ENCODE measurements at regions not wholly inside any gene's neighbourhood (a gene's known extent, or its start where the extent isn't known, plus 50 kb on each side); places are given as distances from the start of the nearest gene placed in this dataset.

DNA sequence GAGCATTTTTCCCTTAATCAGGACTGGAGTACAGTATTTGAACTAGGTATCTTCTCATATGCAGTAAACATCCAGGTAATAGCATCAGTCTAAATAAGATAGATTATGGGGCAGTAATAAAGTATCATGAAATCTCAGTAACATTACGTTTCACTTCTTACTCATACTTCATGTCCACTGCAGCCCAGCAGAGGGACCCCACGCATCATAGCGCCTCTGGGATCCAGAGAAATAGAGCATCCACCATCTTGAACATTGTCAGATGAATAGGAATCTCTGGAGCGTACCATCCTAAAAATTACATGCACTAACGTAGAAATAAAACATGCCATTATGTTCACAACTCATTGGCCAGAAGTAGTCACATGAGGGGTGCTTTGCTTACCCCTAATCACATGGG lies 499.0 kb downstream of the CPS1 start:
- H3K9me3 Mint-ChIP-seq (ENCODE audit: unreplicated experiment) = no peaks in the 10 kb centered on the region
- TF ChIP-seq, protein P1, sequence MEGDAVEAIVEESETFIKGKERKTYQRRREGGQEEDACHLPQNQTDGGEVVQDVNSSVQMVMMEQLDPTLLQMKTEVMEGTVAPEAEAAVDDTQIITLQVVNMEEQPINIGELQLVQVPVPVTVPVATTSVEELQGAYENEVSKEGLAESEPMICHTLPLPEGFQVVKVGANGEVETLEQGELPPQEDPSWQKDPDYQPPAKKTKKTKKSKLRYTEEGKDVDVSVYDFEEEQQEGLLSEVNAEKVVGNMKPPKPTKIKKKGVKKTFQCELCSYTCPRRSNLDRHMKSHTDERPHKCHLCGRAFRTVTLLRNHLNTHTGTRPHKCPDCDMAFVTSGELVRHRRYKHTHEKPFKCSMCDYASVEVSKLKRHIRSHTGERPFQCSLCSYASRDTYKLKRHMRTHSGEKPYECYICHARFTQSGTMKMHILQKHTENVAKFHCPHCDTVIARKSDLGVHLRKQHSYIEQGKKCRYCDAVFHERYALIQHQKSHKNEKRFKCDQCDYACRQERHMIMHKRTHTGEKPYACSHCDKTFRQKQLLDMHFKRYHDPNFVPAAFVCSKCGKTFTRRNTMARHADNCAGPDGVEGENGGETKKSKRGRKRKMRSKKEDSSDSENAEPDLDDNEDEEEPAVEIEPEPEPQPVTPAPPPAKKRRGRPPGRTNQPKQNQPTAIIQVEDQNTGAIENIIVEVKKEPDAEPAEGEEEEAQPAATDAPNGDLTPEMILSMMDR (IDR thresholded peaks at IDR 0.05; ENCODE audit: partially characterized antibody, unreplicated experiment) = peak; percentile 24
- no peak overlapping the region for H3K4me3 Mint-ChIP-seq (ENCODE audit: unreplicated experiment)
- no peak overlapping the region for H3K27ac Mint-ChIP-seq (ENCODE audit: unreplicated experiment)
- no peaks in the 10 kb centered on the region for H3K27me3 Mint-ChIP-seq (ENCODE audit: unreplicated experiment)
- H3K4me1 Mint-ChIP-seq (ENCODE audit: low read depth, unreplicated experiment) = no peaks in the 10 kb centered on the region
- no peaks in the 10 kb centered on the region for H3K36me3 Mint-ChIP-seq (ENCODE audit: unreplicated experiment)
- DNase-seq = peak; percentile 41

DNA sequence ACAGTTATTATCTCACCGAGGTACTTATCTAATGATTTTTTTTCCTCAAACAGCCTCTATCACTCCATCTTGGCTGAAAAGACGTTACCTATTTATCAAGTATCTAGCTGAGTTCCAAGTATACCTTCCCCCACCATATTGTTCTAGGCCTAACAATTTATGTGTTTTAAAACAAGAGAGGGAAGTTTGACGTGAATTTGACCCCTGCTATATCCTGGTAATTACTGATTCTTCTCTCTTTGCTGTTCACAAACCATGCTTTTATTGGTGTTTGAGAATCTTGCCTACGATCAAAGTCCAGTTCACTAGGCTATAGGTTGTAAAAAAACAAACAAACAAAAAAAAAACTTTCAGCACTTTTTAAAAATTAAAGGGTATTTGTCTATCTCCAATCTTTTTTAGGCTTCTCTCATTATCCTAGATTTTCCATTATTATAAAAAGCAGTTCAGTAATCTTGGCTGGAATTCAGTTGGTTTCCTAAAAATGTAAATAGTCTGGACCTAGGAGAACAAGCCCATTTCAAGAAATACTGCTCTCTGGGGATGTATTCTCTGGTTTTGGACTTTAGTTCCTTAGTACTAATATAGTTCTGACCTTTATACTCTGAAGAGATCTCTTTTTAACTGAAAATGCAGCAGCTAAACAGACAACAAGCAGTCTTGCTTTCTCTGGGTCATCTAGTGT lies 505.4 kb downstream of the CPS1 start:
- no peaks in the 10 kb centered on the region for H3K9me3 Mint-ChIP-seq (ENCODE audit: unreplicated experiment)
- H3K4me3 Mint-ChIP-seq (ENCODE audit: unreplicated experiment) = no peak overlapping the region
- H3K27me3 Mint-ChIP-seq (ENCODE audit: unreplicated experiment) = no peaks in the 10 kb centered on the region
- no peak overlapping the region for H3K27ac Mint-ChIP-seq (ENCODE audit: unreplicated experiment)
- H3K36me3 Mint-ChIP-seq (ENCODE audit: unreplicated experiment) = no peaks in the 10 kb centered on the region
- no peak for DNase-seq
- H3K4me1 Mint-ChIP-seq (ENCODE audit: low read depth, unreplicated experiment) = no peaks in the 10 kb centered on the region
- TF ChIP-seq, protein P1 (IDR thresholded peaks at IDR 0.05; ENCODE audit: partially characterized antibody, unreplicated experiment) = no peak

DNA sequence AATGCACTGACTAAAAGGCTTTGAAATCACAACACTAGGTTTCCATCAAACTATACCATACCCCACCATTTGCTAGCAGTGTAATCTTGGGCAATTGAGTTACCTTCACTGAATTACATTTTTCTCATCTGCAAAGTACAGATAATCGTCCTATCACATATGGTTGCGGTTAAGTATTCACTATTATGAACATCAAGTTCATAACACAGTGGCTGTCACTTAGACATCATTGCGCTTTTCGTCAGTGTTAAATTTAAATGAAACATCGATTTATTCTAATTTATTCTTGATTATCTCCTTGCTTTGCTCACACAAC lies 505.9 kb downstream of the CPS1 start:
- no peaks in the 10 kb centered on the region for H3K4me1 Mint-ChIP-seq (ENCODE audit: low read depth, unreplicated experiment)
- TF ChIP-seq, protein P1 (IDR thresholded peaks at IDR 0.05; ENCODE audit: partially characterized antibody, unreplicated experiment) = no peak
- no peak overlapping the region for H3K27ac Mint-ChIP-seq (ENCODE audit: unreplicated experiment)
- no peak for DNase-seq
- no peaks in the 10 kb centered on the region for H3K27me3 Mint-ChIP-seq (ENCODE audit: unreplicated experiment)
- H3K9me3 Mint-ChIP-seq (ENCODE audit: unreplicated experiment) = no peaks in the 10 kb centered on the region
- H3K36me3 Mint-ChIP-seq (ENCODE audit: unreplicated experiment) = no peaks in the 10 kb centered on the region
- no peak overlapping the region for H3K4me3 Mint-ChIP-seq (ENCODE audit: unreplicated experiment)

DNA sequence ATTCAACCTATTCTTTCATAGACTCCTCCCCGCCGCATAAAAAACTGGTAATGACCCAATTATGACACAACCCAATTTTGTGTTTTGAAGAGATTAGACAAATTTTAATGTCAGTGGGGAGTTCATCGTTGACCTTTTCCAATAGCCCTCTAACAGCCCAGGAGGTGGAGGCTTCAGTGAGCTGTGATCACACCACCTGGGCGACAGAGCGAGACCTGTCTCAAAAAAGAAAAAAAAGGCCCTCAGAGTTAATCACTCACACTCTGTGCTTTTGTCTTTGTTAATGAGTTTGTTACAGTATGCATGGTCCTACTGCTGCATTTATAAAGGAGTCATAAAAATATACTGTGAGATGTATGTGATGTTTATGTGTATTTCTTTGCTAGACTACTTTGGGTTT lies 510.6 kb downstream of the CPS1 start:
- Mint-ChIP-seq H3K36me3 (ENCODE audit: unreplicated experiment) (no peaks in the 10 kb centered on the region), H3K27ac (ENCODE audit: unreplicated experiment) (no peak overlapping the region), H3K4me3 (ENCODE audit: unreplicated experiment) (no peak overlapping the region), H3K27me3 (ENCODE audit: unreplicated experiment) (no peaks in the 10 kb centered on the region), H3K9me3 (ENCODE audit: unreplicated experiment) (no peaks in the 10 kb centered on the region), H3K4me1 (ENCODE audit: low read depth, unreplicated experiment) (no peaks in the 10 kb centered on the region)
- TF ChIP-seq, protein P1 (IDR thresholded peaks at IDR 0.05; ENCODE audit: partially characterized antibody, unreplicated experiment) = no peak
- no peak for DNase-seq

DNA sequence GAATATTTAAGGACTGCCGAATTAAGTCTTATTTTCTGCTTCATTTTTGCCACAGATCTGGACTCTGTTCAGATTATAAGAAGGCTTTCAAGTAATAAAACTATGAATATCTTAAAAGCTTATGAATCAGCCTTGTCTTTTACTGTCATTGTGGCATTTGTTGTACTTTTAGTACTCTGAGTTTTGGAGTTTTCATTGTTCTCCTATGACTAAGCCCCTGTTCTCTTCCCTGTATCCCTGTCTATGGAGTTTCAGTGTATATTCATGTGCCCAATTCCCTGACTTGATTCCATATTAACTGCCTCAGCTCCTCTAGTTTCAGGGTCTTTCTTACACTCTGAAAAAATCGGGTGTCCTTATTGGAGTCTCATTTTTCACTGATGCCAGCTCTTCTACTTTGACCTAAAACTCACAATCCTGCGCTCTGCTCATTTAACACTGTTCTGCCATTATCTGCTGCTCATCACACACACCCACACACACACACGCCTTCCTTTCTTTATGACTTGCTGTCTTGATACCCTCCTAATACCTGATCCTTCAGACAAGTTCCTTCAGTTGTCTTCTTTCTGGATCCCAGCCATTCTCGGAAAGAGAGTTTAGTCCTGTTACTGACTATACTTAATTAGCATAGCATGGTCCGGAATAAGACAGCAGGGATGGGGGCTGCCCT lies 511.8 kb downstream of the CPS1 start:
- Mint-ChIP-seq H3K36me3 (ENCODE audit: unreplicated experiment) (no peaks in the 10 kb centered on the region), H3K9me3 (ENCODE audit: unreplicated experiment) (no peaks in the 10 kb centered on the region), H3K4me3 (ENCODE audit: unreplicated experiment) (no peak overlapping the region), H3K27me3 (ENCODE audit: unreplicated experiment) (no peaks in the 10 kb centered on the region), H3K27ac (ENCODE audit: unreplicated experiment) (no peak overlapping the region), H3K4me1 (ENCODE audit: low read depth, unreplicated experiment) (no peaks in the 10 kb centered on the region)
- no peak for DNase-seq
- TF ChIP-seq, protein P1 (IDR thresholded peaks at IDR 0.05; ENCODE audit: partially characterized antibody, unreplicated experiment) = no peak

Data from glutamatergic neuron (in vitro differentiated cells).